22Rv1 (cell line): ENCODE measurements at regions not wholly inside any gene's neighbourhood (a gene's known extent, or its start where the extent isn't known, plus 50 kb on each side); places are given as distances from the start of the nearest gene placed in this dataset.

Experiments used
- CTCF ChIP-seq: fragments of 450-650 bp; IDR thresholded peaks from 2 replicates; pipeline ENCODE4 v1.5.1; 2017; ENCODE audit warnings: mild to moderate bottlenecking
- ZFX ChIP-seq: fragments of 450-650 bp; IDR thresholded peaks from 2 replicates; pipeline ENCODE4 v1.6.1; 2017; ENCODE audit warnings: antibody characterized with exemption, borderline replicate concordance

GRCh38 chr3:178275793-178276192 is 260.4 kb upstream of the KCNMB2 start:
- TF ChIP-seq CTCF (no peak), ZFX (no peak)
